Central memory CD4-positive, alpha-beta T cell (primary cell): ENCODE measurements at regions not wholly inside any gene's neighbourhood (a gene's known extent, or its start where the extent isn't known, plus 50 kb on each side); places are given as distances from the start of the nearest gene placed in this dataset.

Source experiments
- DNase-seq: peaks from one replicate; pipeline ENCODE4 v3.0.0; 2022

DNA sequence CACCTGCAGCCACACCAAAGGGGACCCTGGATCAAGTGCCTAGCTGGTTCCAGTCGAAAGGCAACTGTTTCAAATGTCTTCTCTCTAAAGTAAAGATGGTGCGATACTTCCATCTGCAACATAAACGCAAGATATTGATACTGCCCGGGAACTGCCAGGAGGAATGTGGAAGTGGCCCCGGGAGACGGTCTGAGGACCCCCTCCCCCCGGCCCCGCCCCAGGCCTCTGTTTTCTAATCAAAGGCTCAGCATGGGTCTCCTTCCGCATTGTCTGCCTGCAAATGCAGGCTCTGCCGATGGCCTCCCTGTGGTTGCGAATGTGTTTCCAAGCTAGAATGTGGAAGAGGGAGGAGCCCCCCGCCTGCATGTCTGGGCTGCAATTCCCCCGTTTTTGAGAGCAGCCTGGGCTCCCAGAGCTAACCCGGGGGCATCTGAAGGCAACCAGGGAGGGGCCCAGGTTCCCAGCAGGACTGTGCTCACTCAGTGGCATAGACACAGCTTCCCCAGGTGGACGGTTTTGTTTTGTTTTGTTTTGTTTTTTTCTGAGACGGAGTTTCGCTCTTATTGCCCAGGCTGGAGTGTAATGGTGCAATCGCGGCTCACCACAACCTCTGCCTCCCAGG, 223.9 kb upstream of the PPP2R2D start:
- no peak for DNase-seq

DNA sequence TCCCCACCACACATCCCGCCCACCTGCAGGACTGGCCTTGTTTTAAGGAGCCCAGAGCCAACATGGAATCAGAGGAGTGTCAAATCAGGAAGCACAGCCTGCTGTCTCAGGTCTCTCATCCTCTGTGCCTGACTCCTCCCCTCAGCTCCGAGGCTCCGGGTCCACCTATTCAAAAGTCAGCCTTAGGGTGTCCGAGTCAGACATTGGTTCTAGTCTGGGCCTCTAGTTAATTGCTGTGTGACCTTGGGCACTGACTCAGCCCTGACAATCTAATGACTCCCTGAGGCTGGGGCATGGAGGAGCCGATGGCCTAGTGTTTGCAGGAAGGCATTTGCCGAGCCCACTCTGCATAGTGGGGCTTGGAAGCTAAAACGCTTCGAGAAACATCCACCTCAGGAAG, 223.1 kb upstream of the PPP2R2D start:
- DNase-seq = no peak

DNA sequence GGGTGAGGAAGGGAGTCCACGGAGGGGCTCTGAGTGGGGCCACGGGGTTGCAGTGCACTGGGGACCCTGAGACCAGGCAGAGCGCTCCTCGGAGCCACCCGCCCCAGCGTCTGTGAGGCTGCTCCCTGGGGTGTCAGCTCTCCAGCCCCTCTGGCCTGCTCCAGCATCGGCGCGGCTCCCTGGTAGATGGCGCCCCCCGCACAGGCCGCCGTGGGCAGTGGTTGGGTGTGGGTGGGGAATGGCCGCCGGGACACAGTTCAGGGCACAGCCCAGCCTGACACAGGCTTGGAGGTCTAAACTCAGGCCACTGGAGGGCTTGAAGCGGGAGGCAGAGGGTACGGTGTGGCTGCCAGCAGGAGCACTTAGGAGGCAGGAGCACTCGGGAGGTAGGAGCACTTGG, 222.6 kb upstream of the PPP2R2D start:
- DNase-seq = no peak

DNA sequence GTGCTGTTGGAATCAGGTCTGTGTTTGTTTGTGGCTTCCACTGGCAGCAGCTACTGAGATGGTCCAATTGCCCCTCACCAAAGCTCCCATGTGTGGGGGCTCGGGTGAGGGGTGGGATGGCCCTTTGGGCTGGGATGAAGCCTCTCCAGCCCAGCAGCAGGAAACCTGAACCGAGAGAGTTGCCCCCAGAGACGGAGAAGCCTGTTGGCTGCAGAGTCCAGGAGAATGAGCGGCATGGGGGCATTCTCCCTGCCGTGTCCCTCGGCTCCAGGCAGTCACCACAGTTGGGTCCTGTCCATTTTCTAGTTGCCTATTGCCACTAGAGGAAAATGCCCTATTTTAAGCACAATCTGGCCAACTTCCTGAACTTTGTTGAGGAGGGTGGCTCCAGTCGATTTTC, 222.2 kb upstream of the PPP2R2D start:
- DNase-seq = no peak

DNA sequence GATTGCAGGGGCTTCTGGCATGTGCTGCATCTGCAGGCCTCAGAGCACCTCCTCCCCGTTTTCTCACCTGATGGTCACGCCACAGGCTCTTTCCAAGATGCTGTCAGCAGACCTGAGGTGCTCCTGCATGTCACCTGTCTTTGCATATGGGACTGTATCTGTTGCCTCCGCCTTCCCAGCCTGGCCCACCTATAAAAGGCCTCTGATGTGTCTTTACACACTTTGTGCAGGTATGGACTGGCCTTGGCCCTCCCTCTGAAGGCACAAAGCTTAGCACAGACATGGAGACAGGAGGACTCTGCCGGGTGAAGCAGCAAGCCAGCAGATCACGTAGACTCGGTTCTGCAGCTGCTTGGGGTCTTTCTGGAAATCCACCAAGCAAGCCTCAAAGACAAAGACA, 220.9 kb upstream of the PPP2R2D start:
- DNase-seq = no peak

DNA sequence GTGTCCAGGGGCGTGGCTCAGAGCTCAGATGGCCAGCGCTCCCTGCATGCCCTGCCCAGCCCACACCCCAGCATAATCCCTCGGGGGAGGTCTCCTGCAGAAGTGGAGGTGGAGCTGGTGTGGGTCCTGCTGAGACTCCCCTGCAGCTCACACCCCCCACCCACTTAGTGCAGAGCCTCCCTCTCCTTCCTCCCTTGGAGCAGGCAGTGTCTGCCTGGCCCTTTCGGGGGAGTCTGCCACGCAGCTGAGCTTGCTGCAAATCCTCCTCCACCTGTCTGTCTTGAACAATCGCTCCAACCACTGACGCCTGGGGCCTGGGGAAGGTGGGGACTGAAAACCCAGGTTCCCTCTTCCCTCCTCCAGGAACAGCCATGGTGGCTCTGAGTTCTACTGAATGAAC, 219.7 kb upstream of the PPP2R2D start:
- no peak for DNase-seq

DNA sequence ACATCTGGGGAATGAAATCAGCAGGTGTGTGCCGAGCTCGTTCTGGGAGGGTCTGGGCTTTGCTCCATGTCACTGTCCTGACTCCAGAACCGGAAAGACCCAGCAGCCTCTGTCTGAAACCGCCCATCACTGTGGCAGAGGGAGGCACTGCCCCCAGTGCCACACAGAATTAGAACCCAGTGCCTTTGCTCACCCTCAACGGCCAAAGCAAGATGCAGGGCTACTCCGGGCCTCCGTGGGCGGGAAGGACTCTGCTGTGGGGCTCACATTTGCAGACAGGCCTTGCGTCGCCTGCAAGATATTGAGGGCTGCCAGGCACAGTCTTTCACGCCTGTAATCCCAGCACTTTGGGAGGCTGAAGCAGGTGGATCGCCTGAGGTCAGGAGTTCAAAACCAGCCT, 219.2 kb upstream of the PPP2R2D start:
- no peak for DNase-seq

DNA sequence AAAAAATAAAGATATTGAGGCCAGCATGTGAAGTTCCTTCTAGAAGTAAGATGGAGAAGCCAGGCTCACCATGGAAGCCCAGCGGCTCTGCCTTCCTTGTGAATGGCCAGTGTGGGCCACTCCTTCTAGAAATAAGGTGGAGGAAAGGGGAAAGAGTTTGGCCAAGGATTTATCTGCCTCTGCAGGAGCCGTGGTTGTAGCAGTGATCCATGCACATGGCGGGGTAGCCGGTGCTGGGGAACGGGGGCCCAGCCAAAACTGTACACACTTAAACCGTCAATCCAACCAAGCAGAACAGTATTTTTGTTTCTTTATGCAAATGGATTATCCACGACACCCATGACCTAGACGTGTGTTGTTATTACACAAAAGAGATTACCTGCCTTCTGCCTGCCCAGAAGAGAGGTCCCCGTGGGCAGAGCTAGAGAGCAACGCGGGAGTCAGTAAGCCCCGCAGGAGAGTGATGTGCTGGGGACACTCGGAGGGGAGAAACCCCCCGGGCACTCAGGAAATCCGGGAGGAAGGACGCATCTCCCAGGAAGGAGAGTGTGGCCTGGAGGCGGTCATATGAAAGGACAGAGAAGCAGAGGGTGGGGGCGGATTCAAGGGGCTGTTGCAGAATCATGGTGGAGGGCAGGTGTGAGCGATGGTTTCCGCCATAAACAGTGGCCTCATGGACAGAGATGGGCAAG, 218.4 kb upstream of the PPP2R2D start:
- DNase-seq = no peak

DNA sequence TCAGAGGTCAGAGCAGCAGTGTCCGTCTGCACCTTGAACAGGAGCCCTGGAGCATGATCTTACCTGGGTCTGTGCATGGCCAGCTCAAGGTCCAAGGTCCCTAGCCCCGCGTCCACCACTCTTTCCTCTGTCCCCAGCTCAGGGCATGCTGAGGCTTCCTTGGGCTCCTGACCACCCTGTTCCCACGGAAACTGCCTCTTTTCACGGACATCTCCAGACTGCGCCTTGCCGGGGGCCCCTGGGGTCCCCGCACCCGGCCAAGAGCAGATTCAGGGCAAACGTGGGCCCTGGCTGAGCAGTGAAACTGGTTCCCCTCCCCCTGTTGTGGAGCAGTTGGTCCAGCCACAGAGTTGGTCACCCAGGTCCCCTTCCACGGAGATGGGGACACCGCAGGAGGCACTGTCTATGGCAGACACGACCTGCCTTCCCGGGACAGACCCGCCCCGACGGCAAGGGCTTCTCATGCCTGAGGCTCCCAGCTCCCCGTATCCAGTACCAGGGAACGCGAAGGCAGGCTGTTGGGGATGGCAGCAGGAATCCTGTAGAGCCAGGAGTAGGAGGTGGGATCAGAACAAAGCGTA, 217.4 kb upstream of the PPP2R2D start:
- DNase-seq = no peak

DNA sequence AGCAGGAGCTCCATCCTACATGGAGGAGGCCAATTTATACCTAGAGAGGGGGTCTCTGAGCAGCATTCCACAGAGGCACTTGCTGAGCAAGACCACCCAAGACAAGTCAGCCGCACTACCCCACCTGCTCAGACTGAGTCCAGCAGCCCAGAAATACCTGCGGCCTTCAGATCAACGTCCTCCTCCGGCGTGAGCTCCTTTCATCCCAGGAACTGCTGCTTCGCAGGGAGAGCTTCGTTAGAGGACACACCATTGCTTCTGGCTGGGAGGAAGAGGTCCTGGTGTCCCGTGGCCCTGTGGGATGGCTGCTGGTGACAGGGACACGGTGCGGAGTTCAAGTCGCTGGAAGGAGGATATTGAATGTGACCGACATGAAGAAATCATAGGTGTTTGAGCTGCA, 216.9 kb upstream of the PPP2R2D start:
- DNase-seq = no peak

DNA sequence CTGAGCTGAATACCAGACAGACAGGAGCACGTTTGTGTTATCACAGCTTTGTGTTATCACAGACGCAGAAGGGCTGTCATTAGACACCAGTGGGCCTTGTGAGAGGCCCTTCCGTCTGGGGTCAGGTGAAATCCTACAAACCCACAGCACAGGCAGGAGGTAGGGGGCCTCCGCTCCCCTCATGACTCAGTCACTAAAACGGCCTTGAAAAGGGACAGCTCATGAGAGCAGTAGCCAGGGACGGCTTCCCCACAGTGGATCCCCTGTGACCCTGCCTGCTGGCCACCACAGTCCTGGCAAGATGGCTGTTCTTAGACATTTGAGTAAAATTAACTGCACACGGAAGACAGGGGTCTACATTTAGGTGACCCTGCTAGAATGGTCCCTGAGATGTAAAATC, 215.8 kb upstream of the PPP2R2D start:
- no peak for DNase-seq

DNA sequence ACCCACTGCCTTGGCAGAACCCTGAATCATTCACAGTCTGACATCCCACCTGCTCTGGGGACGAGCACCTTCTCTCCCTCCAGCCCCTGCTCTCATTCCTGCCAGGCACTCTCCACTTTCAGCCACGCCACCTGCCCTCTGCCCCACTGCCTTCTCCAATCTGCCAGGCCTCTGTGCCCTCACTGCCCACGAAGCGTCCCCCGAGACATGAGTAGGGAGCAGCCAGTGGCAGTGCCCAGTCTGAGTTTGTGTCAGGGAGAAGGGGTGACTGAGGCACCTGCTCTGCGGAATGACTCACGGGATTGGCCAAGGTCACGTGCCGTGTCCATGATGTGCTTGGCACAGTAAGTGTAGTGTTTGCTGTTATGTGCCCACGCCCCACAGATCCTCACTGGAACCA, 215.2 kb upstream of the PPP2R2D start:
- DNase-seq = no peak

DNA sequence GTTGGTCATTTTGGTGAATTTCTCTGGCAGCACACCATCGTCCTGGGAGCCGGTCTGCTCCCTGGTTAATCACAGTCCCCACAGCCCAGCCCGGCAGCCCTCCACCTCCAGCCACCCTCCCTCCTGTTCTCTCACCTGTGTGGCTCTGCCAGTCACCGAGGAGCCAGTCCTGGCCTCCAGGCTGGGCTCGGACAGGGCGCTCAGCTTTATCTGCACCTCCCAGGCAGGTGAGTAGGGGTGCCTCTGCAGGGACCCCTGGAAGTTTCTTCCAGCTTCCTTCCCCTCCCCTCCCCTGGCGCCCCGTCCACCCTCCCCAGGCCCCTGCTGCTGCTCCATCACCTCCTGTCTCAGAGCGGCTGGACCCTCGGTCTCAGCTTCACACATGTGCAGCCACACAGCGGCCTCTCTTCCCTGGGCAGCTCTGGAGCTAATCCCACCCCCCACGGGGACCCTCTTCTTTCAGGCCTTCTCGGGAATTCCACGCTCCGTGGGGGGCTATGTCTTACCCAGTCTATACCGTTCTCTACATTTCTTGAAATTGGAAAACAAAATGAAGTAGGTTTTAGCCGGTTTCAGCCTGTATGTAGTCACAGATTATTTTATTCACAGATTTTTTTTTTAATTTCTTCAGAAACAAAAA, 213.9 kb upstream of the PPP2R2D start:
- DNase-seq = no peak

DNA sequence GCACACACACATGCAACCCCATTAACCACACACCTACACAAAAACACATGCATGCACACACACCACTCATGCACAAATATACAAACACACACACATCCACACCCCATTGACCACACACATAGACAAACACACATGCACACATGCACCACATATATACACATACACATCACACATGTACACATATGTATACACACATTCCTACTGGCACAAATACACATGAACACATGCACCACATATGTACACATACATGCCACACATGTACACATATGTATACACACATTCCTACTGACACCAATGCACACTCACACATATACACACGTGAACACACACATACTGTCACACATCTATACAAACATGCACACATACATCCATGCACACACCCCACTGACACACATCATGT, 212.5 kb upstream of the PPP2R2D start:
- DNase-seq = no peak

DNA sequence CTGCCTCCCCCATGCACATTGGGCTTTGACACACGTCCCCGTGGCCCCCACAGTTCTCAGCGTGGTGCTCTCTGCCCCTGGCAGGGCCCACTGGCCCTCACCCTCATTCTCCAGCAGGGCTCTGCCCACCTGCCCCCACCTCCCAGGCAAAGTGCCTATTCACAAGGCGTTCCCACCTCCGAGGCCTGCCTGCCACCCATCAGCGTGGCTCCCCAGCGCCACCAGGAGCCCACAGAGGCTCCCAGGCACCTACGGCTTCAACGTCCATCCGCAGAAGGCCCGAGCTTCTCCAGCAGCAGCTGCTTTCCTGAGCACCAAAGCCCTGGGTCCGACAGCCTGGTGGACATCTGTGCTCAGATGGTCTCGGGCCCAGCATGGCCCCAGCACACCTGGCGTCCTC, 211.8 kb upstream of the PPP2R2D start:
- DNase-seq = no peak

DNA sequence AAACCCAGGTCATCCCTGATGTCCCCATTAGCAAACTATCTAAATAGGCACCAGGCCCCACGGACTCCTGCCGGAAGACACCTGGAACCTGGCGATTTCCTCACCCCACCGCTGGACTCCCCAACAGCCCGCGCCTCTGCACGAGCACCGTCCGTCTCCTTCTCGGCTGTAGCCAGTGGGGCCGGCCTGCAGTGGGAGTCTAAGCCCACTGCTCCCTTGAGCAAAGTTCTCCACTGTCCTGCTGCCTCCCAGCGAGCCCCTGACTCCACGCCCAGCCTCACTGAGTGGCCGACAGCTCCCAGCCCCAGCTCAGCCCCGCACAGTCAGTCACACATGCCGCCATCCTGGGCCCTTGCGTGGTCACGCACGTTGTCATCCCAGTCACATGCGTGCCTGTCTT, 211.3 kb upstream of the PPP2R2D start:
- DNase-seq = no peak

DNA sequence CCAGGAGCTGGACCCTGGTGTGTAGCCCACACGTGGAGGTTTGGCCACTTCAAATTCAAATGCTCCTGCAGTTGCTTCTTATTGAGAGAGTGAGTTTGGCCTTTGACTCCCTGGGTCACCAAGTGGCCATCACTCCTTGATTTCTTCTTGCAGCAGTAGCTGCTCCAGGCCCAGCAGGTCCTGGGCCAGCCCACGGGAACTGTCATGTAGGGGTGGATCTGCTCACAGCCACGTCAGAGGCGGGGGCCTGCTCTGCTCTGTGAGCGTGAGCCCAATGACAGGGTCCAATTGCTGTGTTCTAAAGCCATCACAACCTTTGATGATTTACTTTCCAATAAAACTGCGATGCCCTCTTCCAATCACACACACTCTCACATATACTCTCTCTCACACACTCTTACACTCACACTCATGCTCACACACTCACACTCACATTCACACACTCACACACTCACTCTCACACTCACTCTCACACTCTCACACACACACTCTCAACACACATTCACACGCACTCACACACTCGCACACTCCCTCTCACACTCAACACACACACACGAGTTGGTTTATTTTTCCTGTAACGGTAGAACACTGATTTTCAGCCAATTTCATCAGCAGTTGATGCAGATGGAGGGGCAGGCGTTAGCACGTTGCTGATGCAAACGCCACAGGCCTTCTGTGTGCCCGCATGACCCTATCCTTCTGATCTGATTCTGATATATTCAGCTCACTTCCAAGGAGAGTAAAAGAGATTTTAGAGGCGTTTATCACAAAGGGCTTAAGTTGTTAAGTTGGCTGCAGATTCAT, 210.7 kb upstream of the PPP2R2D start:
- no peak for DNase-seq

DNA sequence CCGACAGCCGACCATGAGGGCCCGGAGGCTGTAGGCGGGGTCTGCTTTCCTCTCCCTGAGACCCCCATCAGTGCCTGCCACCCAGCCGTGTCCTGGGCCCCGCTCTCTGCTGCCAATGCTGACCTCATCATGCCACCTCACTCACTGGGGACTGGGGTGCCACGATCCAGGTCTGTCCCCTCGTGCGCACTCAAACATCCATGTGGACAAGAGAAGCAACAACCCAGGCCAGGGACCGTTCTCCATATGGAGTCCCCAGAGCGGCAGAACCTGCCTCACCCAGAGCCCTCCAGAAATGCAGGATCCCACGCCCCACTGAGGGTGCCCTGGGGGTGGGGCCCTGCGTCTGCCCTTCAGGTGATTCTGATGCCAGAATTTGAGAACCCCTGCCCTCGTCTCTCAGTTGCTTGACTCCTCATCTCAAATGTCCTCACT, 210.0 kb upstream of the PPP2R2D start:
- DNase-seq = no peak

DNA sequence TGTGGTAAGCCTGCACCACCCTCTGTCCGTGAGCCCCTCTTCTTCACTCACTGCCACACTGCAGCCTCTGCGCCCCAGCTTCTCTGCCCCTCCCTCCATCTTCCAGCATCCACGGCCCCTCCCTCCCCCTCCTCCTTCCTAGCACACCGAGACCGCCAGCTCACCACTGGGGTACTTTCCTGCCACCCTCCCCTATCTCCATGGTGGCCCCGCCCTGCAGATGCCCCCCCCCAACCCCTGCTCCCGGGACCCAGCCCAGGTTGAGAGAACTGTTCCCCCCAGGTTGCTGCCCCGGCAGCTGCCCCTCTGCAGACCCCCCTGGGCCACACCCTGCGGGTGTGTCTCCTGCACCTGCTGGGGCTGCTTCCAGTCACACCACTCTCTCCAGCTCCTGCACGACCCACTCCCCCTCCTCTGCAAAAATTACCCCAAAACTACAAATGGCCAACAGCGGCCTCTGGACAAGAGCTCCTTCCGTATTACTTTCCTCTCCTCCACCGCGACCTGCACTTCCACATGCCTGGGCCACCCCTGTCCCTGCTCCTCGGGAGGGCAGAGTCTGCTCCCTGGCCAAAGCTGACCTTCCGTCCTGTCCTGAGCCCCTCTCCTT, 209.2 kb upstream of the PPP2R2D start:
- DNase-seq = no peak

DNA sequence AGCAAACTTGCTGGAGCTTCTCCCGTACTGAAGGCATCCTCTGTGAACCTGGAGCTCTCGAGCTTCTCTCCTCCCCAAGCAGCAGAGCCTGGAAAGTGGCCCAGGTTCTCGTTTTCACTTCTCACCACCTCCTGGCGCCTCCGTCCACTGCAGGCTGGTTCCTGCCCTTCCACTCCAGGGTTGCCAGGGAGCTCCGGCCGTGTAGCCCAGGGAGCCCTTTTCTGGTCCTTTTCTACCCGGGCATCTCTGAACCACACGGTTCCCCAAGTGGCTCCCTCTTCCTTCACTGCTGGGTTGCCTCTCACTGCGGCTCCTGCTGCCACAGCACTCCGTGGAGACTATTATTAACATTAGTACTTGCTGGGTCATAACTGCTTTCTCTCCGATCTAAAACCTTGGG, 208.6 kb upstream of the PPP2R2D start:
- no peak for DNase-seq

DNA sequence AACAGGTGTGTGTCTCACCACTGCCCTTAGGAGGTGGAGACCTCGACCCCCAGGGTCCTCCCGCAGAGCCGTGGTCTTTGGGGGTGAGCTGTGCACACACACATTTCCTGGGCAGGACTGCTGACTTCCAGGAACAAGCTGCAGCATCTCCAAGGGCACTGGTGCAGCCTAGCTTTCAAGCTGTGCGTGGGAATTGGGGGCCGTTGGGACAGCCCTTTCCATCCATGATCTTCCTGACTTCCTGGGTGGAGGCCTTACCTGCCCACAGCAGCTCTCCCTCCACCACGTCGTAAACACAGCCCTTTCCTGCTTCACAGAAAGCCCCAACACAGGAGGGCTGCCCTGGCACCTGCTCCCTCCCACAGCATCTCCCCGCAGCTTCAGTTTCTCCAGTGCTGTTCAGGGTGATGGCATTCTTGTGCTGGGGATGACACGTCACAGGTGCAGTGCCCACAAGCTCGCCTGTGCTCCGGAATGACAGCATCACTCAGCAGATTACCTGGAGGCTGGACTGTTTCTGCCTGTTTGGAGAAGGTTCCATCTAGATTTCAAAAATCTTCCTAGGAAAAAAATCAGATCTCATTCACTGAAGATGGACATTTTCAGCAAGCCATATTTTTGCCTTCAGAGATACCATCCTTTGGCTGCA, 208.0 kb upstream of the PPP2R2D start:
- no peak for DNase-seq

DNA sequence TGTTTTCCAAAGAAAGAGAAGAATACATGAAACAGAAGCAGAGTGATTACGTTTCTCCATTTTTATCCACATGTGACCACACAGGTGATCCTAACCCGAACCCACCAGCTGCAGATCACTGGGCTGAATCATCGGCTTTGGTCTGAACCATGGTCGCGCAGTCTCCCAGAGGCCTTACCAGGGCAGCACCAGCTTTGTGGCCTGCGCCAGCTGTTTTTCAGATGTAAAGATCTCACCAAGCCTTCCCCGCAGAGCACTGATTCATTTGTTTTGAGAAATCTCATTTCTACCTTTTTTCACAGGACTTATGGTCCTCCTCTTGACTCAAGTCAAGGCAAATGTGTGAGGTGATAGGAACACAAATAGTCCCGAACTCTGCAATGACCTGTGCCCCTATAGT, 207.0 kb upstream of the PPP2R2D start:
- DNase-seq = no peak
